ENCODE measurements at regions not wholly inside any gene's neighbourhood (a gene's known extent, or its start where the extent isn't known, plus 50 kb on each side); places are given as distances from the start of the nearest gene placed in this dataset.

DNA sequence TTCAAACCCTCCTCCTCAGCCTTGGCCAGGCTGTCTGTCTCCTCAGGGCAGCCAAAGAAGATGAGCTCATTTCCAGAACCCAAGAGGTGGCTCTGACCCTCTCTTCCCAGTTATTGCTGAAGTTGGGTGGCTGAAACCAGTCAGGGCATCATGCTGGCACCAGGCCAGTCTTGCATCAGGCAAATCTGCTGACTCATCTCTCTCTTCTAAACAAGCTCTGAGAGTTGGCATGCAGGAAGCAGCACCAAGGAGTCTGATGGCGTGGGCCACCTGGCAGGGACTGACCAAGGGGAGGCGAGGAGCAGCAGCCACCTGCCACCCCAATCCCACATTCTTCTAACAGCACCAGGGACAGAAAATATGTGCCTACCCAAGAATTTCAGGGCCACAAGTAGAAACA is 104.8 kb upstream of the ATP1A1 start:
- peaks cover 2% of the 10 kb centered on the region for H3K9me1 ChIP-seq (ENCODE audit: control insufficient read depth, extremely low read depth, insufficient read depth, low read length)
- no peak for TF ChIP-seq EZH2 (IDR thresholded peaks at IDR 0.05; ENCODE audit: low read length)
- TF ChIP-seq, protein P1, sequence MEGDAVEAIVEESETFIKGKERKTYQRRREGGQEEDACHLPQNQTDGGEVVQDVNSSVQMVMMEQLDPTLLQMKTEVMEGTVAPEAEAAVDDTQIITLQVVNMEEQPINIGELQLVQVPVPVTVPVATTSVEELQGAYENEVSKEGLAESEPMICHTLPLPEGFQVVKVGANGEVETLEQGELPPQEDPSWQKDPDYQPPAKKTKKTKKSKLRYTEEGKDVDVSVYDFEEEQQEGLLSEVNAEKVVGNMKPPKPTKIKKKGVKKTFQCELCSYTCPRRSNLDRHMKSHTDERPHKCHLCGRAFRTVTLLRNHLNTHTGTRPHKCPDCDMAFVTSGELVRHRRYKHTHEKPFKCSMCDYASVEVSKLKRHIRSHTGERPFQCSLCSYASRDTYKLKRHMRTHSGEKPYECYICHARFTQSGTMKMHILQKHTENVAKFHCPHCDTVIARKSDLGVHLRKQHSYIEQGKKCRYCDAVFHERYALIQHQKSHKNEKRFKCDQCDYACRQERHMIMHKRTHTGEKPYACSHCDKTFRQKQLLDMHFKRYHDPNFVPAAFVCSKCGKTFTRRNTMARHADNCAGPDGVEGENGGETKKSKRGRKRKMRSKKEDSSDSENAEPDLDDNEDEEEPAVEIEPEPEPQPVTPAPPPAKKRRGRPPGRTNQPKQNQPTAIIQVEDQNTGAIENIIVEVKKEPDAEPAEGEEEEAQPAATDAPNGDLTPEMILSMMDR (optimal IDR thresholded peaks at IDR 0.05 in 1 of 3, IDR thresholded peaks at IDR 0.05 in 1 of 3, conservative IDR thresholded peaks at IDR 0.05 in 1 of 3; ENCODE audit: extremely low read depth in 1 of 3, insufficient read depth in 2 of 3, low read length in 3 of 3): no peak
- H3K4me3 ChIP-seq (ENCODE audit: control insufficient read depth in 2 of 3, extremely low read depth in 1 of 3, insufficient read depth in 2 of 3, low read depth in 1 of 3, low read length in 3 of 3): no peak overlapping the region
- no peaks in the 10 kb centered on the region for H4K20me1 ChIP-seq (ENCODE audit: control insufficient read depth, extremely low read depth, insufficient read depth, low read length)
- H3K27me3 ChIP-seq (ENCODE audit: control insufficient read depth, extremely low read depth, insufficient read depth, low read length): no peaks in the 10 kb centered on the region
- H3K9ac ChIP-seq (ENCODE audit: control insufficient read depth, extremely low read depth, insufficient read depth, low read length): no peak overlapping the region
- peaks cover 25% of the 10 kb centered on the region for H3K4me1 ChIP-seq (ENCODE audit: control insufficient read depth, extremely low read depth, insufficient read depth, low read length)
- H3K4me2 ChIP-seq (ENCODE audit: control insufficient read depth, extremely low read depth, insufficient read depth, low read depth, low read length): peak overlapping the region; percentile 39
- H3K79me2 ChIP-seq (ENCODE audit: control insufficient read depth, insufficient read depth, low read length): no peaks in the 10 kb centered on the region
- H3K27ac ChIP-seq (ENCODE audit: control insufficient read depth, insufficient read depth, low read length): no peak overlapping the region
- no peaks in the 10 kb centered on the region for H3K36me3 ChIP-seq (ENCODE audit: control insufficient read depth in 2 of 2, extremely low read depth in 1 of 2, insufficient read depth in 2 of 2, low read length in 2 of 2)
- peak; percentile 99 for FAIRE-seq
- dilution Hi-C loops (cut with MboI; ENCODE audit: extremely low pct_ligation_motif_present, low sequenced_read_pairs): no loop called here
- DNase-seq (ENCODE audit: low read depth, low spot score): peak; percentile 81
- no peak overlapping the region for H2AFZ ChIP-seq (ENCODE audit: control insufficient read depth, low read length)
- no peaks in the 10 kb centered on the region for H3K9me3 ChIP-seq (ENCODE audit: control insufficient read depth, low read depth, low read length)

DNA sequence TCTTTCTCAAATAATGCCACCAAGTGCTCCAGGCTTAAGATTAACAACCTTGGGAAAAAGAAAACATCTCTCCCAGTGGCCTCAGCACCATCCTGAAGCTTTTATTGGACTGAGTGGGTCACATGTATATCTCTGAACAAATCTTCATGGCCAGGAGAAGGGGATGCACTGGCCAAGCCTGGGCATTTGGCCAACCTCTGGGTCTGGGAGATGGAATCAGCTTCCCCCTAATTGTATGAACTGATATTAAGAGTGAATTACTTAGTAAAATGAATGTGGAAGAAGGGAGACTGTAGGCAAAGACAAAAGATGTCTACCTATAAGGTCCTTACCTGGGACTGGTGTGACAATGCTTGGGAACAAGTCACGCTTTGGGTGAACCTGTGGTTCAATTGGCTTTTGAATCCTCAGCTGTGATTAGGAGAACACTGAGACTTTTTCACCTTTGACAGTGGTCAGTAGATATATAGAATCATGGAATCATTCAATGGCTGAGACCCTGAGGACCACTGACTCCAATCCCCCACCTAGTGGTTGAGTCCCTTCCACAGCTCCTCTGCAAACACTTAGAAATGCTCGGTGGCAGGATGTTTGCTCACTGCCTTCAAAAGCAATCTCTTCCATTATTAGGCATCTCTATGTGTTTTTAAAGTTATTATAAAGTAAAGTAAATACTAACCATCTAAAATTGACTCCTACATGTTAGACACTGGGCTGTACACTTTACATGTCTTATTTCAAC is 102.6 kb upstream of the ATP1A1 start:
- Histone ChIP-seq H3K4me3 (ENCODE audit: control insufficient read depth in 2 of 3, extremely low read depth in 1 of 3, insufficient read depth in 2 of 3, low read depth in 1 of 3, low read length in 3 of 3) (no peak overlapping the region), H4K20me1 (ENCODE audit: control insufficient read depth, extremely low read depth, insufficient read depth, low read length) (no peaks in the 10 kb centered on the region), H3K4me1 (ENCODE audit: control insufficient read depth, extremely low read depth, insufficient read depth, low read length) (peaks cover 25% of the 10 kb centered on the region), H3K36me3 (ENCODE audit: control insufficient read depth in 2 of 2, extremely low read depth in 1 of 2, insufficient read depth in 2 of 2, low read length in 2 of 2) (no peaks in the 10 kb centered on the region), H3K27me3 (ENCODE audit: control insufficient read depth, extremely low read depth, insufficient read depth, low read length) (no peaks in the 10 kb centered on the region), H3K27ac (ENCODE audit: control insufficient read depth, insufficient read depth, low read length) (no peak overlapping the region), H3K9me3 (ENCODE audit: control insufficient read depth, low read depth, low read length) (no peaks in the 10 kb centered on the region), H3K4me2 (ENCODE audit: control insufficient read depth, extremely low read depth, insufficient read depth, low read depth, low read length) (no peak overlapping the region), H3K9ac (ENCODE audit: control insufficient read depth, extremely low read depth, insufficient read depth, low read length) (no peak overlapping the region), H3K79me2 (ENCODE audit: control insufficient read depth, insufficient read depth, low read length) (no peaks in the 10 kb centered on the region), H2AFZ (ENCODE audit: control insufficient read depth, low read length) (no peak overlapping the region), H3K9me1 (ENCODE audit: control insufficient read depth, extremely low read depth, insufficient read depth, low read length) (peaks cover 2% of the 10 kb centered on the region)
- dilution Hi-C loops (cut with MboI; ENCODE audit: extremely low pct_ligation_motif_present, low sequenced_read_pairs): no loop called here
- no peak for FAIRE-seq
- TF ChIP-seq EZH2 (IDR thresholded peaks at IDR 0.05; ENCODE audit: low read length): no peak
- TF ChIP-seq, protein P1 (optimal IDR thresholded peaks at IDR 0.05 in 1 of 3, IDR thresholded peaks at IDR 0.05 in 1 of 3, conservative IDR thresholded peaks at IDR 0.05 in 1 of 3; ENCODE audit: extremely low read depth in 1 of 3, insufficient read depth in 2 of 3, low read length in 3 of 3): no peak
- DNase-seq (ENCODE audit: low read depth, low spot score): no peak
